ENCODE measurements at regions not wholly inside any gene's neighbourhood (a gene's known extent, or its start where the extent isn't known, plus 50 kb on each side); places are given as distances from the start of the nearest gene placed in this dataset.
A peak's percentile ranks its signal among the peaks of the same experiment; 100 is the strongest.

- TF ChIP-seq, protein P1, sequence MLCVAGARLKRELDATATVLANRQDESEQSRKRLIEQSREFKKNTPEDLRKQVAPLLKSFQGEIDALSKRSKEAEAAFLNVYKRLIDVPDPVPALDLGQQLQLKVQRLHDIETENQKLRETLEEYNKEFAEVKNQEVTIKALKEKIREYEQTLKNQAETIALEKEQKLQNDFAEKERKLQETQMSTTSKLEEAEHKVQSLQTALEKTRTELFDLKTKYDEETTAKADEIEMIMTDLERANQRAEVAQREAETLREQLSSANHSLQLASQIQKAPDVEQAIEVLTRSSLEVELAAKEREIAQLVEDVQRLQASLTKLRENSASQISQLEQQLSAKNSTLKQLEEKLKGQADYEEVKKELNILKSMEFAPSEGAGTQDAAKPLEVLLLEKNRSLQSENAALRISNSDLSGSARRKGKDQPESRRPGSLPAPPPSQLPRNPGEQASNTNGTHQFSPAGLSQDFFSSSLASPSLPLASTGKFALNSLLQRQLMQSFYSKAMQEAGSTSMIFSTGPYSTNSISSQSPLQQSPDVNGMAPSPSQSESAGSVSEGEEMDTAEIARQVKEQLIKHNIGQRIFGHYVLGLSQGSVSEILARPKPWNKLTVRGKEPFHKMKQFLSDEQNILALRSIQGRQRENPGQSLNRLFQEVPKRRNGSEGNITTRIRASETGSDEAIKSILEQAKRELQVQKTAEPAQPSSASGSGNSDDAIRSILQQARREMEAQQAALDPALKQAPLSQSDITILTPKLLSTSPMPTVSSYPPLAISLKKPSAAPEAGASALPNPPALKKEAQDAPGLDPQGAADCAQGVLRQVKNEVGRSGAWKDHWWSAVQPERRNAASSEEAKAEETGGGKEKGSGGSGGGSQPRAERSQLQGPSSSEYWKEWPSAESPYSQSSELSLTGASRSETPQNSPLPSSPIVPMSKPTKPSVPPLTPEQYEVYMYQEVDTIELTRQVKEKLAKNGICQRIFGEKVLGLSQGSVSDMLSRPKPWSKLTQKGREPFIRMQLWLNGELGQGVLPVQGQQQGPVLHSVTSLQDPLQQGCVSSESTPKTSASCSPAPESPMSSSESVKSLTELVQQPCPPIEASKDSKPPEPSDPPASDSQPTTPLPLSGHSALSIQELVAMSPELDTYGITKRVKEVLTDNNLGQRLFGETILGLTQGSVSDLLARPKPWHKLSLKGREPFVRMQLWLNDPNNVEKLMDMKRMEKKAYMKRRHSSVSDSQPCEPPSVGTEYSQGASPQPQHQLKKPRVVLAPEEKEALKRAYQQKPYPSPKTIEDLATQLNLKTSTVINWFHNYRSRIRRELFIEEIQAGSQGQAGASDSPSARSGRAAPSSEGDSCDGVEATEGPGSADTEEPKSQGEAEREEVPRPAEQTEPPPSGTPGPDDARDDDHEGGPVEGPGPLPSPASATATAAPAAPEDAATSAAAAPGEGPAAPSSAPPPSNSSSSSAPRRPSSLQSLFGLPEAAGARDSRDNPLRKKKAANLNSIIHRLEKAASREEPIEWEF (IDR thresholded peaks at IDR 0.05; ENCODE audit: insufficient replicate concordance, low read depth, low read length): no peak
- TF ChIP-seq MTA2 (IDR thresholded peaks at IDR 0.05; ENCODE audit: low read depth) (no peak), WRNIP1 (IDR thresholded peaks at IDR 0.05; ENCODE audit: borderline replicate concordance, low read depth, low read length) (no peak), KDM1A (IDR thresholded peaks at IDR 0.05; ENCODE audit: borderline replicate concordance) (no peak)
These were observed 325.6 kb downstream of the ZWINT start (continued) for GRCh38 chr10:56035489-56035888.

GRCh38 chr10:56028298-56029132 lies 332.5 kb downstream of the ZWINT start:
- ChIA-PET POLR2A (no interaction called here), RAD21 (ENCODE audit: unreplicated experiment) (no interaction called here), SMC1A (ENCODE audit: uncharacterized antibody, unreplicated experiment) (no interaction called here), CTCF (no interaction called here)
- no peak overlapping the region for H3K27ac ChIP-seq (ENCODE audit: control insufficient read depth, insufficient read depth)
- no peak overlapping the region for H3K4me2 ChIP-seq (ENCODE audit: control insufficient read depth, insufficient read depth)
- intact Hi-C loops (cut with micrococcal nuclease; ENCODE audit: unreplicated experiment): no loop called here
- H4K20me1 ChIP-seq (ENCODE audit: control insufficient read depth, insufficient read depth): no peaks in the 10 kb centered on the region
- H3K79me2 ChIP-seq (ENCODE audit: control insufficient read depth, insufficient read depth, low read length): no peaks in the 10 kb centered on the region
- no peak overlapping the region for H3K4me3 ChIP-seq
- TF ChIP-seq CEBPB (IDR thresholded peaks at IDR 0.05; ENCODE audit: borderline replicate concordance in 1 of 2, low read depth in 2 of 2, low read length in 2 of 2) (no peak), SPI1 (IDR thresholded peaks at IDR 0.05; ENCODE audit: borderline replicate concordance, insufficient read depth, low read depth, low read length) (0 out of 2 replicates have a peak, but pooled peaks have one; percentile 25), RUNX3 (IDR thresholded peaks at IDR 0.05; ENCODE audit: low read length) (no peak), NKRF (conservative IDR thresholded peaks at IDR 0.05) (no peak)
- TF ChIP-seq, protein P2, sequence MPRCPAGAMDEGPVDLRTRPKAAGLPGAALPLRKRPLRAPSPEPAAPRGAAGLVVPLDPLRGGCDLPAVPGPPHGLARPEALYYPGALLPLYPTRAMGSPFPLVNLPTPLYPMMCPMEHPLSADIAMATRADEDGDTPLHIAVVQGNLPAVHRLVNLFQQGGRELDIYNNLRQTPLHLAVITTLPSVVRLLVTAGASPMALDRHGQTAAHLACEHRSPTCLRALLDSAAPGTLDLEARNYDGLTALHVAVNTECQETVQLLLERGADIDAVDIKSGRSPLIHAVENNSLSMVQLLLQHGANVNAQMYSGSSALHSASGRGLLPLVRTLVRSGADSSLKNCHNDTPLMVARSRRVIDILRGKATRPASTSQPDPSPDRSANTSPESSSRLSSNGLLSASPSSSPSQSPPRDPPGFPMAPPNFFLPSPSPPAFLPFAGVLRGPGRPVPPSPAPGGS (IDR thresholded peaks at IDR 0.05; ENCODE audit: borderline replicate concordance, insufficient read depth, low read depth, low read length, poor library complexity, severe bottlenecking): no peak
- BruUV-seq (replicated peaks): no TSS peak
- H3K27me3 ChIP-seq (replicated peaks in 1 of 2; ENCODE audit: control insufficient read depth in 2 of 2, insufficient read depth in 2 of 2, low read length in 1 of 2): no peaks in the 10 kb centered on the region
- DNase-seq (ENCODE audit: low read depth, low spot score): no peak
- no peaks in the 10 kb centered on the region for H3K9me3 ChIP-seq (replicated peaks; ENCODE audit: control insufficient read depth, insufficient read depth, low read length)
- no peak for FAIRE-seq
- in situ Hi-C loops (cut with MboI): no loop called here
- H3K9ac ChIP-seq (ENCODE audit: control insufficient read depth, insufficient read depth, low read length): no peak overlapping the region
- H3K4me1 ChIP-seq (ENCODE audit: control insufficient read depth, insufficient read depth, low read length): no peaks in the 10 kb centered on the region
- WGBS (ENCODE audit: insufficient coverage, insufficient replicate concordance, low lambda C conversion rate, missing lambda C conversion rate): 24% methylated on average over 5 of the region's 5 CpGs
- no peak overlapping the region for H2AFZ ChIP-seq (ENCODE audit: control insufficient read depth, low read depth, low read length)
- peak; percentile 27; the same call in 1 of the 3 replicates for ATAC-seq
- H3K36me3 ChIP-seq (ENCODE audit: control insufficient read depth in 2 of 2, insufficient read depth in 2 of 2, low read length in 1 of 2): no peaks in the 10 kb centered on the region
